K562 (cell line): ENCODE measurements at regions not wholly inside any gene's neighbourhood (a gene's known extent, or its start where the extent isn't known, plus 50 kb on each side); places are given as distances from the start of the nearest gene placed in this dataset.

ENCODE experiments used
- ARID2 ChIP-seq: fragments of 450-650 bp; IDR thresholded peaks from 2 replicates; pipeline ENCODE4 v1.6.1; 2017; ENCODE audit warnings: antibody characterized with exemption, mild to moderate bottlenecking
- GATAD2A ChIP-seq: fragments of 450-650 bp; IDR thresholded peaks from 2 replicates; pipeline ENCODE4 v1.6.1; 2017
- KDM4B ChIP-seq, 2 experiments: fragments of 450-650 bp in 1 of 2; sonication (generic) in 1 of 2; IDR thresholded peaks; 2 replicates each; pipeline ENCODE4 v1.6.1; 2016 to 2017; ENCODE audit warnings: borderline replicate concordance in 2 of 2, antibody characterized with exemption in 1 of 2, low read depth in 1 of 2, mild to moderate bottlenecking in 1 of 2
- PURB ChIP-seq: sonication (generic); formaldehyde crosslinking; IDR thresholded peaks from 2 replicates; pipeline ENCODE4 v1.9.0; 2021; ENCODE audit warnings: low read depth, mild to moderate bottlenecking, missing genetic modification reagents
- SRSF1 ChIP-seq: fragments of 200-400 bp; formaldehyde crosslinking; IDR thresholded peaks from 2 replicates; pipeline ENCODE4 v1.6.1; 2017; ENCODE audit warnings: mild to moderate bottlenecking, low read depth, low read length, moderate library complexity
- STAG1 ChIP-seq: sonication (generic); formaldehyde crosslinking; IDR thresholded peaks from 2 replicates; pipeline ENCODE4 v1.5.0; 2020; ENCODE audit warnings: missing genetic modification reagents, borderline replicate concordance
- TAF1 ChIP-seq: IDR thresholded peaks from 2 replicates; pipeline ENCODE4 v1.6.1; 2011; ENCODE audit warnings: mild to moderate bottlenecking, low read length, moderate library complexity; ENCODE audit not compliant: insufficient read depth, control insufficient read depth, severe bottlenecking; ENCODE audit errors: extremely low read depth
- ZBTB11 ChIP-seq, 3 experiments: fragments of 200-800 bp in 1 of 3; fragments of 250-450 bp in 1 of 3; fragments of 450-650 bp in 1 of 3; sonication (Bioruptor Pico) in 1 of 3; sonication (Bioruptor generic) in 1 of 3; formaldehyde crosslinking in 1 of 3; IDR thresholded peaks; 2 replicates each; pipeline versions ENCODE4 v1.6.1 to v1.8.0; 2016 to 2022; ENCODE audit warnings: mild to moderate bottlenecking in 2 of 3, missing genetic modification characterization in 2 of 3, missing compliant biosample characterization in 1 of 3, moderate library complexity in 1 of 3
- ZNF586 ChIP-seq: fragments of 450-650 bp; formaldehyde crosslinking; conservative IDR thresholded peaks from 2 replicates; pipeline ENCODE4 v1.4.0; 2020; ENCODE audit warnings: mild to moderate bottlenecking, moderate library complexity

DNA sequence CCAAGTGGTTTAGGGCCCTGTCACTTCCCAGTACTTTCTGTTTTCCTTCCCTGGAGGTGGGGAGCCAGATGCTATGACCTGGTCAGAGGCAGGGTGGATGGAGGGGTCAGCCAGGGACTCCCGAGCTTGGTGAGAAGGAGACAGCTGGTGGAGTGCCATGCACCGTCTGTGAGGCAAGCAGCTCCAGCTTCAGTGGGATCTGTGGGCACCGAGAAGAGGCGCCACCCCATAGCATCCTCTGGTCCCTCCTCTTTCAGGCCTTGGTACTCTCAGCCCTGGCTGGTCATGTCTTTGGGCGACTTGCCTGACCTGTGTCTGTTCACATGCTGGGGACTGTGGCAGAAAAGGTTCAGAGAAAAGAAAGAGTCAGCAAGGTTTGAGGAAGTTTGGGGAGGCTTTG is 299.3 kb upstream of the N4BP1 start (continued):
- no peak for TF ChIP-seq KDM4B (IDR thresholded peaks at IDR 0.05; ENCODE audit: borderline replicate concordance in 2 of 2, low read depth in 1 of 2)
- TF ChIP-seq ARID2 = no peak
- no peak for TF ChIP-seq GATAD2A
- TF ChIP-seq PURB (CRISPR knock-in tag) = no peak
- TF ChIP-seq TAF1 = no peak
- TF ChIP-seq STAG1 (CRISPR knock-in tag) = no peak
- no peak for TF ChIP-seq ZBTB11 (CRISPR knock-in tag; IDR thresholded peaks at IDR 0.05)
- TF ChIP-seq ZNF586 (CRISPR knock-in tag) = no peak
- TF ChIP-seq SRSF1 = no peak
